ENCODE measurements at regions not wholly inside any gene's neighbourhood (a gene's known extent, or its start where the extent isn't known, plus 50 kb on each side); places are given as distances from the start of the nearest gene placed in this dataset.

- TF ChIP-seq CTCF (IDR thresholded peaks at IDR 0.05): no peak
- ChIA-PET CTCF (no interaction called here), POLR2A (no interaction called here)
- intact Hi-C loops (cut with micrococcal nuclease): no loop called here
- Mint-ChIP-seq H3K9me3 (peaks cover 11% of the 10 kb centered on the region), H3K36me3 (ENCODE audit: low read depth) (no peaks in the 10 kb centered on the region), H3K27me3 (peaks cover 4% of the 10 kb centered on the region), H3K4me3 (no peak overlapping the region), H3K4me1 (peaks cover under 1% of the 10 kb centered on the region), H3K27ac (no peak overlapping the region)
- no peak for DNase-seq
- no peak for ATAC-seq (ENCODE audit: low read depth)
Observed at GRCh38 chr16:27123795-27124409, 57.2 kb downstream of the C16orf82 start.

GRCh38 chr16:27127308-27127707 is 60.6 kb downstream of the C16orf82 start:
- intact Hi-C loops (cut with micrococcal nuclease): no loop called here
- CTCF ChIA-PET: no interaction called here
- Mint-ChIP-seq H3K4me1 (no peaks in the 10 kb centered on the region), H3K4me3 (no peak overlapping the region), H3K36me3 (ENCODE audit: low read depth) (no peaks in the 10 kb centered on the region), H3K9me3 (peaks cover 20% of the 10 kb centered on the region), H3K27ac (no peak overlapping the region), H3K27me3 (peaks cover 9% of the 10 kb centered on the region)
- POLR2A ChIA-PET: no interaction called here
- DNase-seq (no peak), ATAC-seq (ENCODE audit: low read depth) (no peak)
- no peak for TF ChIP-seq CTCF (IDR thresholded peaks at IDR 0.05)

DNA sequence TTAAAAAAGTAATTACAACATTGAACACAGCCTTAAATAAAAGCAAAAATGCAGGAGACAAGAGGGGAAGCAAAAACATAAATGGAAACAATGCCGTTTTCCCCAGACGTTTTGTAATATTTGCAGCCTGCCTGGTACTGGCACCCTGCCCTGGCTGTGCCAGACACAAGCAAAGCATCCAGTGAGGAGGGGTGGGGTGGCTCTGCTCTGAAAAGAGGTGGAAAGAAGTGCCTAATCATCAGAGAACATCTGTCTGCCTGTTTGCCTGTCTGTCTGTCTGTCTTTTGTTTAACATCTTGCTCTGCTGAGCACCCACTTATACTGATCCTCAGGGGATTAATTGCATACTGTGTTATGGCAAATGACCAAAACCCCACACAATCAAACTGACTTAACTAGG is 62.7 kb downstream of the C16orf82 start:
- Mint-ChIP-seq H3K27ac (no peak overlapping the region), H3K36me3 (ENCODE audit: low read depth) (no peaks in the 10 kb centered on the region), H3K4me3 (no peak overlapping the region), H3K4me1 (no peaks in the 10 kb centered on the region), H3K9me3 (peaks cover 24% of the 10 kb centered on the region), H3K27me3 (peaks cover 9% of the 10 kb centered on the region)
- POLR2A ChIA-PET: no interaction called here
- no peak for TF ChIP-seq CTCF (IDR thresholded peaks at IDR 0.05)
- CTCF ChIA-PET: no interaction called here
- no peak for ATAC-seq (ENCODE audit: low read depth)
- DNase-seq: no peak
- intact Hi-C loops (cut with micrococcal nuclease): no loop called here

GRCh38 chr16:27138257-27138656 is 65.1 kb upstream of the KDM8 start:
- Mint-ChIP-seq H3K27ac (no peak overlapping the region), H3K27me3 (peaks cover 6% of the 10 kb centered on the region), H3K9me3 (peaks cover 8% of the 10 kb centered on the region), H3K4me1 (no peaks in the 10 kb centered on the region), H3K4me3 (no peak overlapping the region), H3K36me3 (ENCODE audit: low read depth) (no peaks in the 10 kb centered on the region)
- ChIA-PET CTCF (no interaction called here), POLR2A (no interaction called here)
- intact Hi-C loops (cut with micrococcal nuclease): no loop called here
- DNase-seq (no peak), ATAC-seq (ENCODE audit: low read depth) (no peak)
- TF ChIP-seq CTCF (IDR thresholded peaks at IDR 0.05): no peak

GRCh38 chr16:27145630-27146029 is 57.7 kb upstream of the KDM8 start:
- CTCF ChIA-PET: no interaction called here
- Mint-ChIP-seq H3K36me3 (ENCODE audit: low read depth) (no peaks in the 10 kb centered on the region), H3K27me3 (peaks cover 16% of the 10 kb centered on the region), H3K4me3 (no peak overlapping the region), H3K4me1 (no peaks in the 10 kb centered on the region), H3K27ac (no peak overlapping the region), H3K9me3 (peaks cover 7% of the 10 kb centered on the region)
- intact Hi-C loops (cut with micrococcal nuclease): no loop called here
- POLR2A ChIA-PET: no interaction called here
- DNase-seq (no peak), ATAC-seq (ENCODE audit: low read depth) (no peak)
- TF ChIP-seq CTCF (IDR thresholded peaks at IDR 0.05): no peak
